Subcutaneous abdominal adipose tissue (tissue), 5 donors: ENCODE measurements at regions not wholly inside any gene's neighbourhood (a gene's known extent, or its start where the extent isn't known, plus 50 kb on each side); places are given as distances from the start of the nearest gene placed in this dataset.

ENCODE experiments used
- H3K27ac ChIP-seq: one replicate; pipeline ENCODE4 v1.7.0; 2013; ENCODE audit warnings: low read depth, mild to moderate bottlenecking, inconsistent platforms, low read length, moderate library complexity
- H3K27me3 ChIP-seq, 5 donors: one replicate each; pipeline ENCODE4 v1.7.0; 2013; ENCODE audit warnings: low read length in 5 of 5, inconsistent platforms in 1 of 5; ENCODE audit not compliant: control insufficient read depth in 5 of 5, insufficient read depth in 4 of 5
- H3K36me3 ChIP-seq, 5 donors: one replicate each; pipeline ENCODE4 v1.7.0; 2013; ENCODE audit warnings: low read length in 5 of 5; ENCODE audit not compliant: control insufficient read depth in 5 of 5, insufficient read depth in 5 of 5
- H3K4me1 ChIP-seq, 5 donors: one replicate each; pipeline ENCODE4 v1.7.0; 2013; ENCODE audit warnings: low read length in 5 of 5, mild to moderate bottlenecking in 3 of 5, moderate library complexity in 1 of 5; ENCODE audit not compliant: control insufficient read depth in 5 of 5, insufficient read depth in 5 of 5
- H3K4me3 ChIP-seq, 5 donors: one replicate each; pipeline ENCODE4 v1.7.0; 2013; ENCODE audit warnings: low read length in 5 of 5, low read depth in 1 of 5
- H3K9ac ChIP-seq, 5 donors: one replicate each; pipeline ENCODE4 v1.7.0; 2013; ENCODE audit warnings: low read length in 5 of 5, mild to moderate bottlenecking in 4 of 5, moderate library complexity in 3 of 5
- H3K9me3 ChIP-seq, 5 donors: one replicate each; pipeline ENCODE4 v1.7.0; 2013; ENCODE audit warnings: low read length in 5 of 5; ENCODE audit not compliant: control insufficient read depth in 5 of 5
- donor health status: healthy.
- donor health status: healthy.
- donor health status: healthy.
- donor health status: healthy.
- donor health status: healthy.

GRCh38 chr5:56605231-56605630 is 210.1 kb upstream of the MAP3K1 start:
- Histone ChIP-seq H3K4me1 (peaks cover 0 to 17% (median 14%) of the 10 kb centered on the region in 5 donors), H3K36me3 (no peaks in the 10 kb centered on the region), H3K27ac (no peak overlapping the region), H3K9me3 (no peaks in the 10 kb centered on the region), H3K4me3 (no peak overlapping the region), H3K9ac (no peak overlapping the region), H3K27me3 (no peaks in the 10 kb centered on the region)

- no peak overlapping the region for H3K9ac ChIP-seq
- H3K36me3 ChIP-seq: no peaks in the 10 kb centered on the region
- H3K4me3 ChIP-seq: no peak overlapping the region
- peaks cover 0 to 9% (median 7%) of the 10 kb centered on the region in 5 donors for H3K4me1 ChIP-seq
- no peaks in the 10 kb centered on the region for H3K27me3 ChIP-seq
- no peak overlapping the region for H3K27ac ChIP-seq
- no peaks in the 10 kb centered on the region for H3K9me3 ChIP-seq
Measured at GRCh38 chr5:56601641-56602071, 213.7 kb upstream of the MAP3K1 start.

GRCh38 chr5:56598941-56599340 is 216.4 kb upstream of the MAP3K1 start:
- Histone ChIP-seq H3K27ac (no peak overlapping the region), H3K36me3 (no peaks in the 10 kb centered on the region), H3K27me3 (no peaks in the 10 kb centered on the region), H3K4me3 (no peak overlapping the region), H3K9me3 (no peaks in the 10 kb centered on the region), H3K9ac (no peak overlapping the region), H3K4me1 (no peaks in the 10 kb centered on the region)

GRCh38 chr5:56596155-56596554 is 219.2 kb upstream of the MAP3K1 start:
- Histone ChIP-seq H3K9me3 (no peaks in the 10 kb centered on the region), H3K9ac (no peak overlapping the region), H3K27ac (no peak overlapping the region), H3K4me3 (no peak overlapping the region), H3K4me1 (no peaks in the 10 kb centered on the region), H3K27me3 (no peaks in the 10 kb centered on the region), H3K36me3 (no peaks in the 10 kb centered on the region)

- Histone ChIP-seq H3K4me1 (no peaks in the 10 kb centered on the region), H3K9me3 (no peaks in the 10 kb centered on the region)
Measured at GRCh38 chr5:56595566-56595965, 219.8 kb upstream of the MAP3K1 start.

GRCh38 chr5:56594792-56595191 is 220.6 kb upstream of the MAP3K1 start:
- Histone ChIP-seq H3K27me3 (no peaks in the 10 kb centered on the region), H3K36me3 (no peaks in the 10 kb centered on the region), H3K4me1 (peaks cover 0 to under 1% (median 0%) of the 10 kb centered on the region in 5 donors), H3K9me3 (no peaks in the 10 kb centered on the region), H3K4me3 (no peak overlapping the region), H3K27ac (no peak overlapping the region), H3K9ac (no peak overlapping the region)

More at GRCh38 chr5:56595566-56595965, 219.8 kb upstream of the MAP3K1 start:
- Histone ChIP-seq H3K9ac (no peak overlapping the region), H3K27me3 (no peaks in the 10 kb centered on the region), H3K27ac (no peak overlapping the region), H3K4me3 (no peak overlapping the region), H3K36me3 (no peaks in the 10 kb centered on the region)

- H3K9ac ChIP-seq: no peak overlapping the region
- peaks cover 9 to 33% (median 24%) of the 10 kb centered on the region in 5 donors for H3K4me1 ChIP-seq
- no peaks in the 10 kb centered on the region for H3K36me3 ChIP-seq
- peaks cover 0 to 3% (median 0%) of the 10 kb centered on the region in 5 donors for H3K27me3 ChIP-seq
- no peaks in the 10 kb centered on the region for H3K9me3 ChIP-seq
- H3K27ac ChIP-seq: no peak overlapping the region
- no peak overlapping the region for H3K4me3 ChIP-seq
Measured at GRCh38 chr5:56591081-56591480, 224.3 kb upstream of the MAP3K1 start.

GRCh38 chr5:56589481-56589860 is 225.9 kb upstream of the MAP3K1 start:
- no peak overlapping the region for H3K4me3 ChIP-seq
- peaks cover 0 to under 1% (median 0%) of the 10 kb centered on the region in 5 donors for H3K9me3 ChIP-seq
- H3K27me3 ChIP-seq: peaks cover 0 to 5% (median 0%) of the 10 kb centered on the region in 5 donors
- peak overlapping the region; percentile 48 for H3K27ac ChIP-seq
- peaks cover 9 to 43% (median 34%) of the 10 kb centered on the region in 5 donors for H3K4me1 ChIP-seq
- H3K36me3 ChIP-seq: no peaks in the 10 kb centered on the region
- no peak overlapping the region for H3K9ac ChIP-seq

GRCh38 chr5:56588636-56589480 is 226.5 kb upstream of the MAP3K1 start:
- Histone ChIP-seq H3K27me3 (peaks cover 0 to 5% (median 0%) of the 10 kb centered on the region in 5 donors), H3K4me1 (peaks cover 9 to 43% (median 34%) of the 10 kb centered on the region in 5 donors), H3K36me3 (no peaks in the 10 kb centered on the region), H3K9ac (no peak overlapping the region), H3K27ac (peak overlapping the region; percentile 48), H3K4me3 (peak overlapping the region in 1 of 5 donors; percentile 3), H3K9me3 (peaks cover 0 to 5% (median 0%) of the 10 kb centered on the region in 5 donors)

GRCh38 chr5:56588131-56588487 is 227.2 kb upstream of the MAP3K1 start:
- H3K9me3 ChIP-seq: peaks cover 0 to 5% (median 0%) of the 10 kb centered on the region in 5 donors
- peaks cover 9 to 43% (median 34%) of the 10 kb centered on the region in 5 donors for H3K4me1 ChIP-seq
- H3K27ac ChIP-seq: peak overlapping the region; percentile 48
- no peaks in the 10 kb centered on the region for H3K36me3 ChIP-seq
- H3K4me3 ChIP-seq: no peak overlapping the region
- no peak overlapping the region for H3K9ac ChIP-seq
- peaks cover 0 to 5% (median 0%) of the 10 kb centered on the region in 5 donors for H3K27me3 ChIP-seq
